Adipose tissue (tissue), 3 donors: ENCODE measurements at regions not wholly inside any gene's neighbourhood (a gene's known extent, or its start where the extent isn't known, plus 50 kb on each side); places are given as distances from the start of the nearest gene placed in this dataset.

Experiments
- H3K27ac ChIP-seq: one replicate; pipeline ENCODE4 v1.5.1; 2013; ENCODE audit warnings: low read depth, low read length
- WGBS, 3 donors: extraction: QIAGEN DNeasy Blood & Tissue Kit; methylation state at CpG; one replicate each; pipeline ENCODE4 v1.1.7; 2013; 5-methylcytosine and 5-hydroxymethylcytosine counted together
- donor health status: healthy with polysubstance abuse.
- donor health status: Bipolar disorder and iron deficiency.
- donor health status: healthy.

GRCh38 chr16:85306071-85306792 lies 194.0 kb upstream of the CIBAR2 start:
- H3K27ac ChIP-seq = no peak overlapping the region
- WGBS, 3 donors = 23 to 41% (median 27%) methylated on average over 12 of the region's 12 CpGs

- 81 to 83% (median 83%) methylated on average over 19 of the region's 19 CpGs for WGBS, 3 donors
- H3K27ac ChIP-seq = no peak overlapping the region
Measured at GRCh38 chr16:85306793-85307551, 194.7 kb upstream of the CIBAR2 start.

- WGBS, 3 donors = 78 to 82% (median 82%) methylated on average over 24 of the region's 24 CpGs
- H3K27ac ChIP-seq = no peak overlapping the region
Measured at GRCh38 chr16:85307552-85308364, 195.5 kb upstream of the CIBAR2 start.

- 58 to 87% (median 68%) methylated on average over 17 of the region's 17 CpGs for WGBS, 3 donors
- no peak overlapping the region for H3K27ac ChIP-seq
Measured at GRCh38 chr16:85308611-85309540, 196.6 kb upstream of the CIBAR2 start.

GRCh38 chr16:85309656-85310587 lies 197.7 kb upstream of the CIBAR2 start:
- WGBS, 3 donors = 45 to 73% (median 56%) methylated on average over 37 of the region's 37 CpGs
- no peak overlapping the region for H3K27ac ChIP-seq

GRCh38 chr16:85310868-85311585 lies 198.8 kb upstream of the CIBAR2 start:
- no peak overlapping the region for H3K27ac ChIP-seq
- WGBS, 3 donors = 47 to 69% (median 55%) methylated on average over 27 of the region's 27 CpGs

- 91 to 95% (median 93%) methylated on average over 14 of the region's 14 CpGs for WGBS, 3 donors
- H3K27ac ChIP-seq = no peak overlapping the region
Measured at GRCh38 chr16:85311741-85312140, 199.5 kb upstream of the CIBAR2 start.

- H3K27ac ChIP-seq = no peak overlapping the region
- 87 to 94% (median 89%) methylated on average over 10 to 11 of the region's 11 CpGs for WGBS, 3 donors
Measured at GRCh38 chr16:85312174-85312573, 199.9 kb upstream of the CIBAR2 start.

GRCh38 chr16:85312642-85313525 lies 200.6 kb upstream of the CIBAR2 start:
- 44 to 59% (median 52%) methylated on average over 23 of the region's 23 CpGs for WGBS, 3 donors
- H3K27ac ChIP-seq = no peak overlapping the region

GRCh38 chr16:85313526-85314301 lies 201.4 kb upstream of the CIBAR2 start:
- no peak overlapping the region for H3K27ac ChIP-seq
- 55 to 79% (median 61%) methylated on average over 13 of the region's 13 CpGs for WGBS, 3 donors

- WGBS, 3 donors = 69 to 79% (median 69%) methylated on average over 11 of the region's 11 CpGs
- H3K27ac ChIP-seq = no peak overlapping the region
Measured at GRCh38 chr16:85314512-85314971, 202.3 kb upstream of the CIBAR2 start.

- H3K27ac ChIP-seq = no peak overlapping the region
- 90 to 97% (median 95%) methylated on average over 14 of the region's 14 CpGs for WGBS, 3 donors
Measured at GRCh38 chr16:85315866-85316265, 203.6 kb upstream of the CIBAR2 start.

GRCh38 chr16:85316321-85316919 lies 204.1 kb upstream of the CIBAR2 start:
- 45 to 54% (median 53%) methylated on average over 19 of the region's 19 CpGs for WGBS, 3 donors
- H3K27ac ChIP-seq = no peak overlapping the region

- WGBS, 3 donors = 53 to 87% (median 80%) methylated on average over 9 of the region's 9 CpGs
- no peak overlapping the region for H3K27ac ChIP-seq
Measured at GRCh38 chr16:85316944-85317343, 204.7 kb upstream of the CIBAR2 start.
